OCI-LY1 (cell line): ENCODE measurements at regions not wholly inside any gene's neighbourhood (a gene's known extent, or its start where the extent isn't known, plus 50 kb on each side); places are given as distances from the start of the nearest gene placed in this dataset.

Source experiments
- H2AFZ ChIP-seq: fragments of 200-600 bp; sonication (generic), shearing (Covaris generic); 2 replicates; pipeline ENCODE4 v1.6.0; 2014; ENCODE audit warnings: antibody characterized with exemption, mild to moderate bottlenecking, low read length
- H3F3A ChIP-seq: fragments of 200-600 bp; sonication (generic), shearing (Covaris generic); 2 replicates; pipeline ENCODE4 v1.6.0; 2014; ENCODE audit warnings: mild to moderate bottlenecking, antibody characterized with exemption, low read length, moderate library complexity; ENCODE audit not compliant: insufficient read depth
- H3K27ac ChIP-seq: fragments of 200-600 bp; sonication (generic); 2 replicates; pipeline ENCODE4 v1.5.1; 2014; ENCODE audit warnings: low read length, mixed run types, mild to moderate bottlenecking, low read depth; ENCODE audit not compliant: poor library complexity, severe bottlenecking
- H3K27me3 ChIP-seq: fragments of 200-600 bp; sonication (generic); 2 replicates; pipeline ENCODE4 v1.6.0; 2014; ENCODE audit warnings: antibody characterized with exemption, mild to moderate bottlenecking, low read length, moderate library complexity; ENCODE audit not compliant: insufficient read depth
- H3K36me3 ChIP-seq: fragments of 200-600 bp; sonication (generic); 2 replicates; pipeline ENCODE4 v1.6.1; 2014; ENCODE audit warnings: mild to moderate bottlenecking, antibody characterized with exemption, low read length, moderate library complexity, mixed read lengths; ENCODE audit not compliant: insufficient read depth
- H3K4me1 ChIP-seq: fragments of 200-600 bp; sonication (generic); 2 replicates; pipeline ENCODE4 v1.5.1; 2014; ENCODE audit warnings: mild to moderate bottlenecking, low read length, moderate library complexity; ENCODE audit not compliant: insufficient read depth, severe bottlenecking
- H3K4me2 ChIP-seq: fragments of 200-600 bp; sonication (generic), shearing (Covaris generic); 2 replicates; pipeline ENCODE4 v1.6.1; 2014; ENCODE audit warnings: low read length
- H3K4me3 ChIP-seq: fragments of 200-600 bp; sonication (generic); 2 replicates; pipeline ENCODE4 v1.5.1; 2014; ENCODE audit warnings: low read length, low read depth, mild to moderate bottlenecking, mixed read lengths; ENCODE audit not compliant: poor library complexity, severe bottlenecking
- H3K79me2 ChIP-seq: fragments of 200-600 bp; shearing (Covaris generic); 2 replicates; pipeline ENCODE4 v1.6.1; 2016; ENCODE audit warnings: mixed run types, low read length, mixed read lengths; ENCODE audit not compliant: insufficient read depth
- H3K9ac ChIP-seq: fragments of 200-600 bp; sonication (generic), shearing (Covaris generic); 2 replicates; pipeline ENCODE4 v1.6.1; 2014; ENCODE audit warnings: mild to moderate bottlenecking, low read length, mixed read lengths
- H3K9me2 ChIP-seq: fragments of 200-600 bp; sonication (generic), shearing (Covaris generic); 2 replicates; pipeline ENCODE4 v1.6.1; 2014; ENCODE audit warnings: low read depth, mild to moderate bottlenecking, low read length, mixed read lengths
- H3K9me3 ChIP-seq: fragments of 200-600 bp; shearing (Covaris generic); 2 replicates; pipeline ENCODE4 v1.6.1; 2014; ENCODE audit warnings: low read length, mixed read lengths
- H4K20me1 ChIP-seq: fragments of 200-600 bp; sonication (generic), shearing (Covaris generic); 2 replicates; pipeline ENCODE4 v1.6.0; 2016; ENCODE audit warnings: mild to moderate bottlenecking, low read length; ENCODE audit not compliant: insufficient read depth
- EZH2 ChIP-seq: fragments of 200-600 bp; sonication (generic), shearing (Covaris generic); IDR thresholded peaks from 2 replicates; pipeline ENCODE4 v1.8.0; 2017; ENCODE audit warnings: borderline replicate concordance, mixed run types, mild to moderate bottlenecking, antibody characterized with exemption, low read length, moderate library complexity, mixed read lengths
- TF ChIP-seq, protein P1 (sequence below): fragments of 200-600 bp; sonication (generic), shearing (Covaris generic); IDR thresholded peaks from 2 replicates; pipeline ENCODE4 v1.5.1; 2017; ENCODE audit warnings: mild to moderate bottlenecking, antibody characterized with exemption, low read length, moderate library complexity, mixed read lengths

- Histone ChIP-seq H3K4me1 (no peaks in the 10 kb centered on the region), H3K9me3 (no peaks in the 10 kb centered on the region), H3K4me2 (no peak overlapping the region), H2AFZ (no peak overlapping the region), H3K36me3 (no peaks in the 10 kb centered on the region), H3F3A (no peaks in the 10 kb centered on the region), H3K4me3 (no peak overlapping the region), H3K9ac (no peak overlapping the region), H4K20me1 (no peaks in the 10 kb centered on the region), H3K27ac (no peak overlapping the region), H3K9me2 (no peaks in the 10 kb centered on the region), H3K27me3 (no peaks in the 10 kb centered on the region), H3K79me2 (no peaks in the 10 kb centered on the region)
- TF ChIP-seq EZH2, result no peak
- TF ChIP-seq, protein P1, sequence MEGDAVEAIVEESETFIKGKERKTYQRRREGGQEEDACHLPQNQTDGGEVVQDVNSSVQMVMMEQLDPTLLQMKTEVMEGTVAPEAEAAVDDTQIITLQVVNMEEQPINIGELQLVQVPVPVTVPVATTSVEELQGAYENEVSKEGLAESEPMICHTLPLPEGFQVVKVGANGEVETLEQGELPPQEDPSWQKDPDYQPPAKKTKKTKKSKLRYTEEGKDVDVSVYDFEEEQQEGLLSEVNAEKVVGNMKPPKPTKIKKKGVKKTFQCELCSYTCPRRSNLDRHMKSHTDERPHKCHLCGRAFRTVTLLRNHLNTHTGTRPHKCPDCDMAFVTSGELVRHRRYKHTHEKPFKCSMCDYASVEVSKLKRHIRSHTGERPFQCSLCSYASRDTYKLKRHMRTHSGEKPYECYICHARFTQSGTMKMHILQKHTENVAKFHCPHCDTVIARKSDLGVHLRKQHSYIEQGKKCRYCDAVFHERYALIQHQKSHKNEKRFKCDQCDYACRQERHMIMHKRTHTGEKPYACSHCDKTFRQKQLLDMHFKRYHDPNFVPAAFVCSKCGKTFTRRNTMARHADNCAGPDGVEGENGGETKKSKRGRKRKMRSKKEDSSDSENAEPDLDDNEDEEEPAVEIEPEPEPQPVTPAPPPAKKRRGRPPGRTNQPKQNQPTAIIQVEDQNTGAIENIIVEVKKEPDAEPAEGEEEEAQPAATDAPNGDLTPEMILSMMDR, result no peak
Observed at GRCh38 chr5:119820608-119821007, 191.2 kb downstream of the FAM170A start.

- no peaks in the 10 kb centered on the region for H4K20me1 ChIP-seq
- no peak overlapping the region for H3K4me2 ChIP-seq
- H3K36me3 ChIP-seq, result no peaks in the 10 kb centered on the region
- H3K9ac ChIP-seq, result no peak overlapping the region
- no peaks in the 10 kb centered on the region for H3K79me2 ChIP-seq
- no peak overlapping the region for H2AFZ ChIP-seq
- no peaks in the 10 kb centered on the region for H3K4me1 ChIP-seq
- H3K27me3 ChIP-seq, result no peaks in the 10 kb centered on the region
- H3K27ac ChIP-seq, result no peak overlapping the region
- no peaks in the 10 kb centered on the region for H3F3A ChIP-seq
- H3K9me2 ChIP-seq, result no peaks in the 10 kb centered on the region
- TF ChIP-seq, protein P1, result no peak
- TF ChIP-seq EZH2, result no peak
- H3K4me3 ChIP-seq, result no peak overlapping the region
- H3K9me3 ChIP-seq, result no peaks in the 10 kb centered on the region
Observed at GRCh38 chr5:119828541-119828940, 199.2 kb downstream of the FAM170A start.

- no peak for TF ChIP-seq EZH2
- TF ChIP-seq, protein P1, result no peak
- Histone ChIP-seq H3K27me3 (no peaks in the 10 kb centered on the region), H2AFZ (no peak overlapping the region), H3K4me3 (no peak overlapping the region), H3K4me2 (no peak overlapping the region), H3K27ac (no peak overlapping the region), H4K20me1 (no peaks in the 10 kb centered on the region), H3K9me3 (no peaks in the 10 kb centered on the region), H3K79me2 (no peaks in the 10 kb centered on the region), H3F3A (no peaks in the 10 kb centered on the region), H3K36me3 (no peaks in the 10 kb centered on the region), H3K9me2 (no peaks in the 10 kb centered on the region), H3K9ac (no peak overlapping the region), H3K4me1 (no peaks in the 10 kb centered on the region)
Observed at GRCh38 chr5:119829341-119829740, 200.0 kb downstream of the FAM170A start.
